ENCODE measurements at regions not wholly inside any gene's neighbourhood (a gene's known extent, or its start where the extent isn't known, plus 50 kb on each side); places are given as distances from the start of the nearest gene placed in this dataset.
A peak's percentile ranks its signal among the peaks of the same experiment; 100 is the strongest.
"Not testable (repeated sequence)": the region's sequence is repeated elsewhere in the genome, so short reads cannot be mapped to it uniquely, and the experiment has no call there.

GRCh38 chr7:119944601-119944972 lies 328.4 kb upstream of the KCND2 start:
- H3K27me3 ChIP-seq (replicated peaks) = no peaks in the 10 kb centered on the region
- no peaks in the 10 kb centered on the region for H3K36me3 ChIP-seq (replicated peaks)
- no peak for TF ChIP-seq CTCF (IDR thresholded peaks at IDR 0.05; ENCODE audit: low read depth, low read length, missing control alignments)
- no peak overlapping the region for H3K4me3 ChIP-seq (ENCODE audit: low read depth, low read length)
- no peak overlapping the region for H3K27ac ChIP-seq
- in situ Hi-C loops (cut with HindIII; ENCODE audit: low pct_ligation_motif_present, low sequenced_read_pairs) = no loop called here
- no peak for DNase-seq

DNA sequence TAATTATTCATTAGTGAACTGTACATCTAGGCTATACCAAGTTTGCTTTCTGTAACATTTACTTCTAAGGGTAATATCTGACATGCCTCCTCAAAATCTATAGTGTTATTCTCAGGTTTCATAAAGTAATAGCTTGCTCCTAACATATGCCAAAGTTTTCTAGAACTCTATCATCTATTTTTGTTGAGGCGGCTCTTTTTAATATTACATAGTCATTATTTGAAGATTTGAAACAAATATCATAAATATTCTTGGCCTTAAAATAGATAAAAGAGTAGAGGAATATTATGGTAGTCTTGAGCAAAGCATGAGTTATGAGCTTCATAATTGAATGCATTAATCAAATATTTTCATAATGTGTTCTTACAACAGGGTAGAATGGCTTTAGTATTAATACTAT lies 327.2 kb upstream of the KCND2 start:
- DNase-seq = no peak
- no peaks in the 10 kb centered on the region for H3K27me3 ChIP-seq (replicated peaks)
- in situ Hi-C loops (cut with HindIII; ENCODE audit: low pct_ligation_motif_present, low sequenced_read_pairs) = no loop called here

GRCh38 chr7:119949053-119949452 lies 323.9 kb upstream of the KCND2 start:
- H3K4me3 ChIP-seq (ENCODE audit: low read depth, low read length) = no peak overlapping the region
- H3K36me3 ChIP-seq (replicated peaks) = no peaks in the 10 kb centered on the region
- H3K27me3 ChIP-seq (replicated peaks) = no peaks in the 10 kb centered on the region
- no peak for DNase-seq
- in situ Hi-C loops (cut with HindIII; ENCODE audit: low pct_ligation_motif_present, low sequenced_read_pairs) = no loop called here
- TF ChIP-seq CTCF (IDR thresholded peaks at IDR 0.05; ENCODE audit: low read depth, low read length, missing control alignments) = no peak
- no peak overlapping the region for H3K27ac ChIP-seq

More for the DNA sequence above, 327.2 kb upstream of the KCND2 start:
- H3K27ac ChIP-seq = no peak overlapping the region
- H3K36me3 ChIP-seq (replicated peaks) = no peaks in the 10 kb centered on the region
- H3K4me3 ChIP-seq (ENCODE audit: low read depth, low read length) = no peak overlapping the region
- TF ChIP-seq CTCF (IDR thresholded peaks at IDR 0.05; ENCODE audit: low read depth, low read length, missing control alignments) = no peak

DNA sequence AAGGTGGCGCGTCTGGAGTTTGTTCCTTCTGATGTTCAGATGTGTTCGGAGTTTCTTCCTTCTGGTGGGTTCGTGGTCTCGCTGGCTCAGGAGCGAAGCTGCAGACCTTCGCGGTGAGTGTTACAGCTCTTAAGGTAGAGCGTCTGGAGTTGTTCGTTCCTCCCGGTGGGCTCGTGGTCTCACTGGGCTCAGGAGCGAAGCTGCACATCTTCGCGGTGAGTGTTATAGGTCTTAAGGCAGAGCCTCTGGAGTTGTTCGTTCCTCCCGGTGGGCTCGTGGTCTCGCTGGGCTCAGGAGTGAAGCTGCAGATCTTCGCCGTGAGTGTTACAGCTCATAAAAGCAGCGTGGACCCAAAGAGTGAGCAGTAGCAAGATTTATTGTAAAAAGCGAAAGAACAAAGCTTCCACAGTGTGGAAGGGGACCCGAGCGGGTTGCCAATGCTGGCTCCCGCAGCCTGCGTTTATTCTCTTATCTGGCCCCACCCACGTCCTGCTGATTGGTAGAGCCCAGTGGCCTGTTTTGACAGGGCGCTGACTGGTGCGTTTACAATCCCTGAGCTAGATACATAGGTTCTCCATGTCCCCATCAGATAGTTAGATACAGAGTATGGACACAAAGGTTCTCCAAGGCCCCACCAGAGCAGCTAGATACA lies 322.5 kb upstream of the KCND2 start:
- H3K27ac ChIP-seq; H3K36me3 ChIP-seq (replicated peaks); in situ Hi-C loops (cut with HindIII; ENCODE audit: low pct_ligation_motif_present, low sequenced_read_pairs); DNase-seq; H3K4me3 ChIP-seq (ENCODE audit: low read depth, low read length); H3K27me3 ChIP-seq (replicated peaks): not testable (repeated sequence)

- H3K27ac ChIP-seq; DNase-seq; H3K4me3 ChIP-seq (ENCODE audit: low read depth, low read length); H3K27me3 ChIP-seq (replicated peaks); in situ Hi-C loops (cut with HindIII; ENCODE audit: low pct_ligation_motif_present, low sequenced_read_pairs); H3K36me3 ChIP-seq (replicated peaks): not testable (repeated sequence)
Observed at GRCh38 chr7:119951614-119952013, 321.4 kb upstream of the KCND2 start.

DNA sequence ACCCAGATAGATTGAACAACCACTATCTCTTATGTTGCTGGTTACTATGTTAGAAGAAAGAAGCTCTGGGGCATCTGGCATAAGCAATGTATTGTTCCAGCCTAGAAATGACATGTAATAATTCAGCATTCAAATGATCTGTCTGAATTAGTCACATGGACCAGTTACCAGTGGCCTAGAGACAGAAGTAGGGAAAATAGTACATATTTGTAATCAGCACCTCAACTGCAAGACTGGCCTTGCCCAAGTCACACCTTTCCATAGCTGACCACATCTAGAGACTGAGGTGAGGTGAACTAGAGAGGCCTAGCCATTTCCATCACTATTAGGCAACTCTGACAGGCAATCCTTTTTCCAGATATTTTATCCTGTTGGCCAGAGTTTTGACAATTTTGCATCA lies 315.6 kb upstream of the KCND2 start:
- no peak overlapping the region for H3K4me3 ChIP-seq (ENCODE audit: low read depth, low read length)
- H3K27me3 ChIP-seq (replicated peaks) = no peaks in the 10 kb centered on the region
- H3K36me3 ChIP-seq (replicated peaks) = no peaks in the 10 kb centered on the region
- TF ChIP-seq CTCF (IDR thresholded peaks at IDR 0.05; ENCODE audit: low read depth, low read length, missing control alignments) = no peak
- DNase-seq = no peak
- in situ Hi-C loops (cut with HindIII; ENCODE audit: low pct_ligation_motif_present, low sequenced_read_pairs) = no loop called here
- no peak overlapping the region for H3K27ac ChIP-seq

- in situ Hi-C loops (cut with HindIII; ENCODE audit: low pct_ligation_motif_present, low sequenced_read_pairs) = no loop called here
- TF ChIP-seq CTCF (IDR thresholded peaks at IDR 0.05; ENCODE audit: low read depth, low read length, missing control alignments) = no peak
- Histone ChIP-seq H3K36me3 (replicated peaks) (no peaks in the 10 kb centered on the region), H3K27me3 (replicated peaks) (no peaks in the 10 kb centered on the region), H3K27ac (peak overlapping the region; percentile 18), H3K4me3 (ENCODE audit: low read depth, low read length) (no peak overlapping the region)
- DNase-seq = no peak
Observed at GRCh38 chr7:119959811-119960210, 313.2 kb upstream of the KCND2 start.

Data from brain microvascular endothelial cell (primary cell).